Ovary (tissue), 3 donors: ENCODE measurements at regions not wholly inside any gene's neighbourhood (a gene's known extent, or its start where the extent isn't known, plus 50 kb on each side); places are given as distances from the start of the nearest gene placed in this dataset.

Experiments
- CTCF ChIP-seq, 3 donors: fragments of 450-650 bp in 2 of 3; fragments of 200-600 bp in 1 of 3; IDR thresholded peaks; one replicate each; pipeline versions ENCODE4 v1.5.1 to v1.8.0; 2016 to 2022; ENCODE audit warnings: antibody characterized with exemption in 3 of 3, mild to moderate bottlenecking in 1 of 3
- POLR2A ChIP-seq: fragments of 450-650 bp; IDR thresholded peaks from one replicate; pipeline ENCODE4 v1.6.1; 2017; ENCODE audit warnings: antibody characterized with exemption, mild to moderate bottlenecking, moderate library complexity
- donor health status: DM: no; HTN: no; CAD: no.

DNA sequence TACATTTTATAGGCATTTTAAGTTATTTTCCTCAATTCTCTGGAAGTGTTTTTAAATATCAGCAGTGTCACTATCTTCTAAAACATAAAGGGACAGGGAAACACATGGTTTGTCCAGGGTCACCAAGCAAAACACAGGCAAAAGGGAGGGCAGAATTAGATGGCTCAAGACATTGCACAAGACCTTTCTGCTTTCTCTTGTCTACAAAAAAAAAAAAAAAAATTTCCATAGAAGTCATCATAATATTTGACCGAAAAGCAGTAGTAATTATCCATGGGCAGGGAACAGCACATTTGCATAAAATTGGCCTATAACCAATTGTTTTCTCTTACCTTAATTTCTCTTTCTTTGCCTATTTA, 703.1 kb upstream of the FZD8 start:
- TF ChIP-seq POLR2A, result no peak
- TF ChIP-seq CTCF (IDR thresholded peaks at IDR 0.05), result no peak
